LNCaP clone FGC (cell line): ENCODE measurements at regions not wholly inside any gene's neighbourhood (a gene's known extent, or its start where the extent isn't known, plus 50 kb on each side); places are given as distances from the start of the nearest gene placed in this dataset.

Experiments used
- DNase-seq: peaks from one replicate; pipeline ENCODE4 v3.0.0-alpha.2; 2011; ENCODE audit warnings: low read depth
- H3K4me3 ChIP-seq: 2 replicates; pipeline ENCODE4 v1.5.1; 2011; ENCODE audit warnings: mild to moderate bottlenecking, low read depth, low read length, control low read depth
- CTCF ChIP-seq: IDR thresholded peaks from 2 replicates; pipeline ENCODE4 v1.5.1; 2012; ENCODE audit warnings: mild to moderate bottlenecking; ENCODE audit not compliant: control insufficient read depth, insufficient read depth; ENCODE audit errors: extremely low read depth

- no peak overlapping the region for H3K4me3 ChIP-seq
- DNase-seq, result no peak
- TF ChIP-seq CTCF, result no peak
Observed at GRCh38 chr22:22182990-22183264, 61.7 kb upstream of the VPREB1 start.

- no peak overlapping the region for H3K4me3 ChIP-seq
- no peak for TF ChIP-seq CTCF
Observed at GRCh38 chr22:22182218-22182989, 62.2 kb upstream of the VPREB1 start.

GRCh38 chr22:22181341-22181850 is 63.2 kb upstream of the VPREB1 start:
- TF ChIP-seq CTCF, result no peak
- no peak overlapping the region for H3K4me3 ChIP-seq
- DNase-seq, result no peak

More at GRCh38 chr22:22182218-22182989, 62.2 kb upstream of the VPREB1 start:
- DNase-seq, result no peak

GRCh38 chr22:22180738-22181285 is 63.8 kb upstream of the VPREB1 start:
- no peak for TF ChIP-seq CTCF
- DNase-seq, result no peak
- H3K4me3 ChIP-seq, result no peak overlapping the region

GRCh38 chr22:22179858-22180257 is 64.7 kb upstream of the VPREB1 start:
- TF ChIP-seq CTCF, result no peak
- no peak overlapping the region for H3K4me3 ChIP-seq
- no peak for DNase-seq

- no peak for TF ChIP-seq CTCF
- no peak for DNase-seq
- no peak overlapping the region for H3K4me3 ChIP-seq
Observed at GRCh38 chr22:22178992-22179391, 65.6 kb upstream of the VPREB1 start.

- no peak for DNase-seq
Observed at GRCh38 chr22:22178355-22178965, 66.1 kb upstream of the VPREB1 start.

More at GRCh38 chr22:22178355-22178965, 66.1 kb upstream of the VPREB1 start:
- TF ChIP-seq CTCF, result no peak
- no peak overlapping the region for H3K4me3 ChIP-seq
